OCI-LY7 (cell line): ENCODE measurements at regions not wholly inside any gene's neighbourhood (a gene's known extent, or its start where the extent isn't known, plus 50 kb on each side); places are given as distances from the start of the nearest gene placed in this dataset.

ENCODE experiments used
- BruUV-seq: library from RNA; stranded (reverse); fragments of 400-500 nt; replicated peaks from 2 replicates; lab custom pipeline; 2021; lab: Mats Ljungman, UMichigan
- CTCF ChIA-PET: fragments of 300-600 bp; sonication (Branson Sonifier 250); formaldehyde crosslinking; loops from one replicate; lab custom pipeline; 2022; ENCODE audit warnings: antibody characterized with exemption; ENCODE audit not compliant: unreplicated experiment; lab: Charles Lee
- POLR2A ChIA-PET: fragments of 300-600 bp; sonication (Branson Sonifier 250); formaldehyde crosslinking; loops from one replicate; lab custom pipeline; 2022; ENCODE audit warnings: antibody characterized with exemption; lab: Charles Lee
- DNase-seq: peaks from one replicate; pipeline ENCODE4 v3.0.0-alpha.2; 2015; ENCODE audit warnings: low spot score
- H2AFZ ChIP-seq: fragments of 200-600 bp; sonication (generic), shearing (Covaris generic); 2 replicates; pipeline ENCODE4 v1.6.1; 2014; ENCODE audit warnings: mild to moderate bottlenecking, antibody characterized with exemption, low read length, moderate library complexity
- H3K27ac ChIP-seq: fragments of 200-600 bp; sonication (generic); 2 replicates; pipeline ENCODE4 v1.5.1; 2014; ENCODE audit warnings: mixed run types, low read depth, mild to moderate bottlenecking, moderate library complexity, low read length, inconsistent platforms; ENCODE audit not compliant: poor library complexity, severe bottlenecking
- H3K36me3 ChIP-seq: fragments of 200-600 bp; sonication (generic); 2 replicates; pipeline ENCODE4 v1.6.1; 2014; ENCODE audit warnings: mild to moderate bottlenecking, antibody characterized with exemption, low read length, moderate library complexity, mixed read lengths; ENCODE audit not compliant: insufficient read depth
- H3K4me1 ChIP-seq: fragments of 200-600 bp; sonication (generic); 2 replicates; pipeline ENCODE4 v1.5.1; 2014; ENCODE audit warnings: mild to moderate bottlenecking, low read length; ENCODE audit not compliant: insufficient read depth, poor library complexity, severe bottlenecking
- H3K4me2 ChIP-seq: fragments of 200-600 bp; sonication (generic); 2 replicates; pipeline ENCODE4 v1.6.1; 2014; ENCODE audit warnings: mild to moderate bottlenecking, low read length
- H3K4me3 ChIP-seq: fragments of 200-600 bp; sonication (generic); 2 replicates; pipeline ENCODE4 v1.5.1; 2014; ENCODE audit warnings: mild to moderate bottlenecking, low read depth, low read length; ENCODE audit not compliant: poor library complexity, severe bottlenecking
- H3K79me2 ChIP-seq: fragments of 200-600 bp; sonication (generic); 2 replicates; pipeline ENCODE4 v1.6.1; 2016; ENCODE audit warnings: low read depth, mild to moderate bottlenecking, low read length, moderate library complexity, mixed read lengths; ENCODE audit not compliant: insufficient read depth
- H3K9me2 ChIP-seq: fragments of 200-600 bp; sonication (generic); 2 replicates; pipeline ENCODE4 v1.6.1; 2016; ENCODE audit warnings: mild to moderate bottlenecking, low read length, mixed read lengths; ENCODE audit not compliant: insufficient read depth
- H3K9me3 ChIP-seq: fragments of 200-600 bp; sonication (generic); 2 replicates; pipeline ENCODE4 v1.6.1; 2014; ENCODE audit warnings: mild to moderate bottlenecking, mixed run types, low read length, mixed read lengths
- H4K20me1 ChIP-seq: fragments of 200-600 bp; sonication (generic); 2 replicates; pipeline ENCODE4 v1.6.1; 2014; ENCODE audit warnings: mild to moderate bottlenecking, antibody characterized with exemption, low read length, moderate library complexity, mixed read lengths; ENCODE audit not compliant: insufficient read depth
- CTCF ChIP-seq: fragments of 200-600 bp; sonication (generic); conservative IDR thresholded peaks from 2 replicates; pipeline ENCODE4 v1.5.1; 2014; ENCODE audit warnings: mild to moderate bottlenecking, antibody characterized with exemption, low read length, moderate library complexity, mixed read lengths
- EZH2phosphoT487 ChIP-seq: fragments of 200-600 bp; sonication (generic); IDR thresholded peaks from 2 replicates; pipeline ENCODE4 v1.6.1; 2018; ENCODE audit warnings: low read depth, borderline replicate concordance, mild to moderate bottlenecking, mixed run types, antibody characterized with exemption, low read length, moderate library complexity, mixed read lengths
- intact Hi-C: fragments of 100-400 bp; cut with micrococcal nuclease; formaldehyde crosslinking; loops from one replicate; pipeline ENCODE4 v1.10.0; 2022; ENCODE audit not compliant: unreplicated experiment

- H3K79me2 ChIP-seq: no peaks in the 10 kb centered on the region
- CTCF ChIA-PET: no interaction called here
- no peak for DNase-seq
- intact Hi-C loops: no loop called here
- POLR2A ChIA-PET: no interaction called here
- TF ChIP-seq CTCF: no peak
- no peak for TF ChIP-seq EZH2phosphoT487
- H3K9me3 ChIP-seq: no peaks in the 10 kb centered on the region
- no TSS peak for BruUV-seq
- no peak overlapping the region for H3K4me3 ChIP-seq
- no peaks in the 10 kb centered on the region for H3K36me3 ChIP-seq
- H3K4me1 ChIP-seq: no peaks in the 10 kb centered on the region
- no peaks in the 10 kb centered on the region for H4K20me1 ChIP-seq
- no peak overlapping the region for H2AFZ ChIP-seq
- no peak overlapping the region for H3K4me2 ChIP-seq
- no peak overlapping the region for H3K27ac ChIP-seq
- no peaks in the 10 kb centered on the region for H3K9me2 ChIP-seq
Measured at GRCh38 chr2:128786316-128786715, 467.6 kb upstream of the HS6ST1 start.

GRCh38 chr2:128786741-128787478 lies 468.2 kb upstream of the HS6ST1 start:
- ChIA-PET POLR2A (no interaction called here), CTCF (no interaction called here)
- H3K4me1 ChIP-seq: no peaks in the 10 kb centered on the region
- BruUV-seq: no TSS peak
- H3K9me2 ChIP-seq: no peaks in the 10 kb centered on the region
- H3K27ac ChIP-seq: no peak overlapping the region
- H3K4me3 ChIP-seq: no peak overlapping the region
- no peaks in the 10 kb centered on the region for H3K79me2 ChIP-seq
- intact Hi-C loops: no loop called here
- H2AFZ ChIP-seq: no peak overlapping the region
- TF ChIP-seq CTCF (no peak), EZH2phosphoT487 (no peak)
- H4K20me1 ChIP-seq: no peaks in the 10 kb centered on the region
- no peaks in the 10 kb centered on the region for H3K36me3 ChIP-seq
- DNase-seq: no peak
- H3K9me3 ChIP-seq: no peaks in the 10 kb centered on the region
- no peak overlapping the region for H3K4me2 ChIP-seq

- TF ChIP-seq CTCF: no peak
- Histone ChIP-seq H2AFZ (no peak overlapping the region), H3K4me3 (no peak overlapping the region), H3K79me2 (no peaks in the 10 kb centered on the region), H3K4me2 (no peak overlapping the region), H3K9me3 (no peaks in the 10 kb centered on the region), H3K9me2 (no peaks in the 10 kb centered on the region), H3K36me3 (no peaks in the 10 kb centered on the region), H3K27ac (no peak overlapping the region), H3K4me1 (no peaks in the 10 kb centered on the region), H4K20me1 (no peaks in the 10 kb centered on the region)
- no TSS peak for BruUV-seq
- ChIA-PET POLR2A (no interaction called here), CTCF (no interaction called here)
- DNase-seq: no peak
- intact Hi-C loops: no loop called here
Measured at GRCh38 chr2:128787616-128788015, 468.9 kb upstream of the HS6ST1 start.
